Renal cortical epithelial cell (primary cell): ENCODE measurements at regions not wholly inside any gene's neighbourhood (a gene's known extent, or its start where the extent isn't known, plus 50 kb on each side); places are given as distances from the start of the nearest gene placed in this dataset.
"Not testable (repeated sequence)": the region's sequence is repeated elsewhere in the genome, so short reads cannot be mapped to it uniquely, and the experiment has no call there.

Source experiments
- DNase-seq: peaks from one replicate; pipeline ENCODE4 v3.0.0-alpha.2; 2011; ENCODE audit warnings: low read depth

DNA sequence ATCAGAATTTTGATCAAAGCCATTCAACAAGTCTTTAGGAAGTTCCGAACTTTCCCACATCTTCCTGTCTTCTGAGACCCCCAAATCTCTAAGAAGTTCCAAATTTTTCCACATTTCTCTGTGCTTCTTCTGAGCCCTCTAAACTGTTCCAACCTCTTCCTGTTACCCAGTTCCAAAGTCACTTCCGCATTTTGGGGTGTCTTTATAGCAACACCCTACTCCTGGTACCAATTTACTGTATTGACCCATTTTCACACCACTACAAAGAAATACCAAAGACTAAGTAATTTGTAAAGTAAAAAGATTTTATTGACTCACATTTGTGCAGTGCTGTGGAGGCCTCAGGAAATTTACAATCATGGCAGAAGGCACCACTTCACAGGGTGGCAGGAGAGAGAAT, 385.8 kb upstream of the GHITM start:
- DNase-seq: no peak

- no peak for DNase-seq
Observed at GRCh38 chr10:83754857-83755256, 384.5 kb upstream of the GHITM start.

DNA sequence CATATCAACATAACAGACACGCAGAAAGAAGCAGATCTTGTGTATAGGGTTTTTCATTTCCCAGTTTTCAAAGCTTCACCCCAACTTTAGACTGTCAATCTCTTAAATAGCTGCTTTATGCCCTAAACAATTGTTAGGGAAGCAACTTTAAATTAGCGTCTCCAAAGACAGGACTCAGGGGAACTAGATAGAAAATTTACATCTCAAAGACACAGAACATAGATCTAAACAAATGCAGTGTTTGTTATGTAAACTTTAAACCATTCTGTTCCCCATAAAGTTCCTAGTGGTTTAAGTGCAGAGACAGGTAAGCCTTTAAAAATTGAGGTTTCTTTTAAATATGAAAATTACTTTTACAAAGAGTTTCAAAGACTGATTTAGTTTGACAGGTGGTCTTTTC, 379.2 kb upstream of the GHITM start:
- no peak for DNase-seq

DNA sequence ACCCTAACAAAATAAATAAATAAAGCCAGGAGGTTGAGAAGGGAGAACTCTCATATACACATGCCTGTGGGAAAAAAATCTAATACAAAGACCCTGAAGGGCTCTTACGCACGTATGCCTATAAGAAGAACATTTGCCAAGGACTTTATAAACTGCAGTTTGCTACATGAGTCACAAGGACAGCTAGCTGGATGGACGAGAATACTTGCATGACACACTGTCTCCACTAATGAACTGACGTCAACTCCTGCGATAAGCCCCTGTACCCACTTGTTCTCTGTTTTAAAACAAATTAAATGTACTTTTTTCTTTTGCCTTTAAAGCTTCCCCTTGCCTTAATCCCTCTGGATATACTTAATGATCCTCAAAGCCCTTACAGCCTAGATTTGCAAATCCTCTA, 374.6 kb upstream of the GHITM start:
- DNase-seq: no peak

GRCh38 chr10:83765731-83766130, 373.6 kb upstream of the GHITM start:
- DNase-seq: no peak

- no peak for DNase-seq
Observed at GRCh38 chr10:83769281-83769820, 370.0 kb upstream of the GHITM start.

- DNase-seq: not testable (repeated sequence)
Observed at GRCh38 chr10:83786701-83787100, 352.6 kb upstream of the GHITM start.

DNA sequence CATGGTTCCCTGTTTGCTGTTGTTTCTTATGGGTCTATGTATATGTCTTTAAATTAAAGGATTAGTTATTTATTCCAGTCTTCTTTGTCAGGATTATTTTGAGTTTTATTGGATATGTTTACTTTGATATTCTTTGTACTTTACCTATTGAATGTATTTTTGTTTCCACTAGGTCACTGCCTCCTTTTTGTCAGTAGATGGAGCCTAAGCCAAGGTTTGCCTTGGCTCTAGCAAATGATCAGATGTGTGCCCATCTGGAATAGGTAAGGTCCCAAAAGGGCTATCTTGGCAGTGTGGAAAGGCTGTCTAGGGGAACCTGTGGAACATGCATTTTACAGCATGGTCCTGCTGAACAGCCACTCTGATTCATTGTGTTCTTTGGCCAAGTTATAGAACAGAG, 337.3 kb upstream of the GHITM start:
- no peak for DNase-seq

DNA sequence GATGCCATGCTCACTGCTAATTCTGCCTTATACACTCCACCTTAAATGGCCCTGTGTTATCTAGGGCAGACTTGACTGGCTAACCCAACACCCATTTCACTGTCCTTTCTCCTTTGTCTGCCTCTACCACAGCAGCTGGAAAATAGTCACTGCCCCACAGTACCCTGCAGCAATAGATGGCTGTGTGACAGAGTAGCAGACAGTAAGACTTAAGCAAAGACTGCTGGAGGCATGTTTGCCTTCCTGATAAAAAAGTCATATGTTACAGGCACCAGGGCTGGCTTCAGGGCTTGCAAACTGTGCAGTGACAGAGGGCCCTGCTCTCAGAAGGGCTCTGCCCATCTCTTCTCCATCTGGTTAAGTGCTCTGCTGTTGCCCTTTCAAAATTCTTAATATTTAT, 332.6 kb upstream of the GHITM start:
- no peak for DNase-seq

DNA sequence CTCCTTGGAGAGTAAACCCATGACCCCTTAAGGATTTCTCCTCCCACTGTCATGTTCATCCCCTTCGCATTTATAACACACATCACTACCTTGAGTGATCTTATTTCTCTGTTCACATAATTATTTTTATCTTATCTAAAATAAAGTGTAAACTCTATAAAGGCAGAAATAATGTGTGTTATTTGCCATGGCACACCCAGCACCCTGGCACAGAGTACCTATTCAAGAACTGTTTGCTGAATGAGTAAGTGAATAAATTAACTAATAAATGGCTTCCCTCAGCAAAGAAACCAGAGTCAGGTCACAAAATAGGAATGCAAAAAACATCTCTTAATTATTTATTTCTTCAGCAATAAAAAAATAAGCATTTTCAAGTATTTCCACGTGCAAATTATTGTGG, 330.3 kb upstream of the GHITM start:
- DNase-seq: no peak

GRCh38 chr10:83816942-83817341, 322.4 kb upstream of the GHITM start:
- DNase-seq: no peak

DNA sequence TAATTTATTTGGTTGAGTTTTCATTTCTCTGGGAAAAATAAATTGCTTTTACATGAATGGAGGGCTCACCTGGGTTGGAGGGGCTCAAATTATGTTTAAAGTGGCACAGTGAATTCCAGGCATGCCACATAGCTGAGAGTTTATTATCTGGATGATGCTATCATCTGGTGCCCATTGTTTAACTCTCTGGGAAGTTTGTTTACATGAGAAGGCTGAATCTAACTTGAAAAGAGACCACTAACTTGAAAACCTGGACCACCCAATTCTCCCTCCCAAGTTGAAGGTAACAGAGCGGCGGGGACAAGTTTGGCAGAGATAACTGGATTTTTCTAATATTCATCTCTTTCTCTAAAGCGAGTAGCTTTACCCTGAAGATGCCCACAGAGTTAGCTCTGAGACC, 321.5 kb upstream of the GHITM start:
- no peak for DNase-seq

GRCh38 chr10:83819609-83820008, 319.7 kb upstream of the GHITM start:
- DNase-seq: no peak

DNA sequence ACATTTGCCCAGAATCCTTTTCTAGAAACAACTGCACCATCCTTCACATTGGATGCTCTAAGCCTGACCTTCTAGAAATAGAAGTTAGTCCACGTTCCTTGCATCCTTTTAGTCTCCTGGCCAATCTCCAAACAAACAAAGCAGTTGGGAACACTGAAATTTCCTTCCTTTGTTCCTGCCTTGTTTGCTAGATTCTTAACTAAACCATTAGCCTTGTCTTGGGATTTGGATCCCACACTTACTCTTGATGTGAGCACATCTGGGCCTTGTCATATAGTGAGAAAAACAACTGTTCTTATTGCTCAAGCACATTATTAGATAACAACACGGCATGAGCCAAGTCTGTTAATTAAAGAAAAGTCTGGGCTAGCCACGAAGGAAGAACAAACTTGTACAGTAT, 319.3 kb upstream of the GHITM start:
- no peak for DNase-seq

- no peak for DNase-seq
Observed at GRCh38 chr10:83824099-83824498, 315.2 kb upstream of the GHITM start.

- no peak for DNase-seq
Observed at GRCh38 chr10:83834096-83834495, 305.2 kb upstream of the GHITM start.

- DNase-seq: no peak
Observed at GRCh38 chr10:83835945-83836745, 303.2 kb upstream of the GHITM start.

- DNase-seq: no peak
Observed at GRCh38 chr10:83848677-83849076, 290.6 kb upstream of the GHITM start.

GRCh38 chr10:83849150-83849549, 290.2 kb upstream of the GHITM start:
- DNase-seq: no peak

GRCh38 chr10:83852146-83852545, 287.2 kb upstream of the GHITM start:
- DNase-seq: no peak

DNA sequence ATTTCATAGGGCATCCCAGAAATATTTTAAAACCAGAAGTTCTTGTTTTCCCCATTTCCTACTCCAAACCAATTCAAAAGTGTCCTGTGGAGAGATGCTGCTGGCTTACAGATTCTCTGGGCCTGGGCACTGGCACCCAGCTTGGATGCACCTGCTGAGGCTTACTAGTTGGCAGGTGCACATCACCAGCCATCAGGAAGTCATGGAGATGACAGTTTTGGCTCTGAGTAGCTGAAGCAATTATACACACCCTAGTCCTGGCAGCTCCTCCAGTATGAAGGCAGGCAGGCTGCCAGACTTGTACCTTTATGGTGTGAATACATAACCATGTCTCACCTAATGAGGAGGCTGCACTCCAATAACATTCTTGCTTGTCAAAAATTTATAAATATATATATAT, 276.6 kb upstream of the GHITM start:
- no peak for DNase-seq

DNA sequence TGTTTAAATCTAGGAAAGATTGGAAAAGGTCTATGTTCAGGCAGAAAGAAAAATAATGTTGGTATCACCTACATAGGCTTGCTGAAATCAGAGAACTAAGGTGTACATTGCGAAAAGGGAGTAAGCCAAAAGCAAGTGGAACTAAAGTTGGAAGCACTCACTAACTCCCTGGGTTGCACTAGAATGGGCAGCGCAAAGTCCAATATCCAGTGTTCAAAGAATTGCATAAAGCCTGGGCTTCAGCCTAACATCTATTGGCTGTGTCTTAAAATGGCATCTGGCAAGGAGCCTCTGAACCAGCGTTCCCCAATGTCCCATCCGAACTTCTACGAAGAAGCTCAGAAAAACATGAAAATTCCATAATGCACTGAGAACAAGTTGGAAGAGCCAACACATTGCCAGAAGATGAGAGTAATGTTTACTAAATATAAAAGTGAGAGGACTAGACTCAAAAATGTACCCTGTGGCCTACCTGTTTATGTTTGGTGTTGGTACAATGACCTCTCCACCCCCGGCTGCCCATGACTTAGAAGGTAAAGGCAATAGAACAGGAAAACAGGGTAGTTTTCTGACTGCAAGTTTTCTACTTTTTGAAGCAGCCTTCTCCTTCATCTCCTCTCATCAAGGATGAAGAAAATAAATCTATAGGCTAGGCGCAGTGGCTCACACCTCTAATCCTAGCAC, 275.9 kb upstream of the GHITM start:
- no peak for DNase-seq

- DNase-seq: no peak
Observed at GRCh38 chr10:83869898-83870297, 269.4 kb upstream of the GHITM start.
